NT2/D1 (cell line): ENCODE measurements at regions not wholly inside any gene's neighbourhood (a gene's known extent, or its start where the extent isn't known, plus 50 kb on each side); places are given as distances from the start of the nearest gene placed in this dataset.

Experiments
- YY1 ChIP-seq: IDR thresholded peaks from 2 replicates; pipeline ENCODE4 v1.6.1; 2011; ENCODE audit not compliant: insufficient read length, insufficient read depth
- ZNF274 ChIP-seq: IDR thresholded peaks from 2 replicates; pipeline ENCODE4 v1.6.1; 2011; ENCODE audit warnings: mild to moderate bottlenecking, low read depth, low read length

DNA sequence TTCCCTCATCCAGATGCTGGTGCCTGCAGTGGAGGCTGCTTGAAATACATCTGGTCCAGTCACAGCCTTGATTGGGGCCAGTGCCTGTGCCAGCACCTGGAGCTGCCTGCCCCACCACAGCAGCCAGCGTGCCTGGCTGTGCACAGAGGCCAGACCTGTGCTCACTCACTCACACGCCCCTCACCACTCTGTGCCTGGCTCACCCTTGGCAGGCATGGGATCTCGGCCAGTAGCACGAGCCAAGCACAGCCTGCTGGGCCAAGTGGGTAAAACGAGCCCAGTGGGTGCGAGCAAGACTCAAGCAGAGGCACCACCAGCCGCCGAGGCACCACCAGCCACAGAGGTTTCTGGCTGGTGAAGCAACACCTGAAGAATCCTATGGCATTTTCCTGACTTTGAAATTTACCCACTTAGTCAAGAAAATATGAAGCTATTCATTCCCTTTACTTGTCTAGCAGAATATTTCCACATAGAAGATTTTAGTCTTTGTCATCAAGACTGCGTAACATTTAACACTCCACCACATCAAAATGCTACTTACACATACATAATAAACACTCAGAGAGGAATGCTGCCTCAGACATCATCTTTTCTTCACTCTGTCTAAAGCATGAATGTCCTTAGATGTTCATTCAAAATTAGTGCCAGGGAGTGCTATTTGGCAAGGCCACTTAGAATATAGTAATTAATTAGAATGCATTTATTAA is 424.3 kb upstream of the FAT3 start:
- TF ChIP-seq YY1 = no peak
- TF ChIP-seq ZNF274 = no peak
